ENCODE measurements at regions not wholly inside any gene's neighbourhood (a gene's known extent, or its start where the extent isn't known, plus 50 kb on each side); places are given as distances from the start of the nearest gene placed in this dataset.

DNA sequence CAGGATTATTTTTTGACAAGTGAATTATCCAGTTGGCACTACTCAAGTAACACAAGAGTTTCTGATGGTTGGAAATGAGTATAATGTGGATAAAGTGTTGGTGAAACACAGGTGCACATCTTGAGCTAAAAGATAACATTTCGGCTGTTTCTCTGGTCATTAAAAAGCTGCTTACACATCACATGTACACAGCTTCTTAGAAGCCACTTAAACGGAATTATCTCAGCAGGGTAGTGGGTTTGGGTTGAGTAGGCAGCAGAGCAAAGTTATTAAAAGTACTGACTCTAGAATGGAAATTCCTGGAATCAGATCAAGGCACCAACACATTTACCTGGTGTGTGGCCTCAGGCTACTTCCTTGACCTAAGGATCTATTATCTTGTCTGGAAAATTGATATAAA lies 55.4 kb upstream of the RASSF6 start:
- Histone ChIP-seq H3K36me3 (ENCODE audit: insufficient read depth, low read length) (no peaks in the 10 kb centered on the region), H4K20me1 (ENCODE audit: insufficient read depth, low read length) (no peaks in the 10 kb centered on the region), H3K9ac (ENCODE audit: low read length) (no peak overlapping the region), H3K4me2 (ENCODE audit: low read length) (no peak overlapping the region), H3K79me2 (ENCODE audit: insufficient read depth, low read length) (no peaks in the 10 kb centered on the region), H3K9me3 (ENCODE audit: insufficient read depth, low read depth, low read length) (no peaks in the 10 kb centered on the region), H3K4me1 (ENCODE audit: insufficient read depth, low read length) (peaks cover 19% of the 10 kb centered on the region), H2AFZ (ENCODE audit: low read depth, low read length) (no peak overlapping the region), H3K4me3 (ENCODE audit: insufficient read depth, low read depth, low read length) (no peak overlapping the region), H3K27me3 (ENCODE audit: insufficient read depth, low read length) (no peaks in the 10 kb centered on the region), H3K27ac (ENCODE audit: low read depth, low read length) (no peak overlapping the region)
- FAIRE-seq (no peak), DNase-seq (ENCODE audit: low read depth) (no peak)
- H3K27me3 Mint-ChIP-seq (ENCODE audit: low read depth, unreplicated experiment): no peaks in the 10 kb centered on the region
- no peak overlapping the region for H3K4me3 Mint-ChIP-seq (ENCODE audit: unreplicated experiment)
- TF ChIP-seq, protein P1, sequence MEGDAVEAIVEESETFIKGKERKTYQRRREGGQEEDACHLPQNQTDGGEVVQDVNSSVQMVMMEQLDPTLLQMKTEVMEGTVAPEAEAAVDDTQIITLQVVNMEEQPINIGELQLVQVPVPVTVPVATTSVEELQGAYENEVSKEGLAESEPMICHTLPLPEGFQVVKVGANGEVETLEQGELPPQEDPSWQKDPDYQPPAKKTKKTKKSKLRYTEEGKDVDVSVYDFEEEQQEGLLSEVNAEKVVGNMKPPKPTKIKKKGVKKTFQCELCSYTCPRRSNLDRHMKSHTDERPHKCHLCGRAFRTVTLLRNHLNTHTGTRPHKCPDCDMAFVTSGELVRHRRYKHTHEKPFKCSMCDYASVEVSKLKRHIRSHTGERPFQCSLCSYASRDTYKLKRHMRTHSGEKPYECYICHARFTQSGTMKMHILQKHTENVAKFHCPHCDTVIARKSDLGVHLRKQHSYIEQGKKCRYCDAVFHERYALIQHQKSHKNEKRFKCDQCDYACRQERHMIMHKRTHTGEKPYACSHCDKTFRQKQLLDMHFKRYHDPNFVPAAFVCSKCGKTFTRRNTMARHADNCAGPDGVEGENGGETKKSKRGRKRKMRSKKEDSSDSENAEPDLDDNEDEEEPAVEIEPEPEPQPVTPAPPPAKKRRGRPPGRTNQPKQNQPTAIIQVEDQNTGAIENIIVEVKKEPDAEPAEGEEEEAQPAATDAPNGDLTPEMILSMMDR (IDR thresholded peaks at IDR 0.05; ENCODE audit: insufficient read depth, low read depth, low read length): no peak
- TF ChIP-seq EZH2 (IDR thresholded peaks at IDR 0.05; ENCODE audit: insufficient read depth, low read length): no peak
- peaks cover 8% of the 10 kb centered on the region for H3K4me1 Mint-ChIP-seq (ENCODE audit: low read depth, unreplicated experiment)
- no peaks in the 10 kb centered on the region for H3K9me3 Mint-ChIP-seq (ENCODE audit: unreplicated experiment)
- H3K27ac Mint-ChIP-seq (ENCODE audit: unreplicated experiment): no peak overlapping the region
- H3K36me3 Mint-ChIP-seq (ENCODE audit: low read depth, unreplicated experiment): no peaks in the 10 kb centered on the region

DNA sequence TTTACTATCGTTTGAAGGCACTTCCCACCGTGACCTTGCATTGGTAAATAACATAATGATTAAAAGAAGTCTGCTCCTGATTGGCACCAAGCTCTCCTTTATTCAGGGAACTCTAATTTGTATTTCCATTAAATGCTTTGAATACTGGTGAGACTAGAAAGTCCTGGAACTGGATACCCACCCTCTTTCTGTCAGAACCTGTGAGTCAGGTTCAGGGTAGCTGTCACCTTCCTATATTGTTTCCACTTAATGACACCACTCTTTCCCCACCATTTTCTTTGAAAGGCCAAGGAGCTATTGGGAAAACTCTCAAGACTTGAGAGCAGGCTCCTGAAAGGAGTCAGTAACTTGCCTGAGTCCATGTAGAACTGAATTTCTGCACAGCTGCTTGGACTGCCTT lies 55.9 kb upstream of the RASSF6 start:
- Histone ChIP-seq H3K27me3 (ENCODE audit: insufficient read depth, low read length) (no peaks in the 10 kb centered on the region), H2AFZ (ENCODE audit: low read depth, low read length) (no peak overlapping the region), H3K79me2 (ENCODE audit: insufficient read depth, low read length) (no peaks in the 10 kb centered on the region), H3K9me3 (ENCODE audit: insufficient read depth, low read depth, low read length) (no peaks in the 10 kb centered on the region), H3K36me3 (ENCODE audit: insufficient read depth, low read length) (no peaks in the 10 kb centered on the region), H4K20me1 (ENCODE audit: insufficient read depth, low read length) (no peaks in the 10 kb centered on the region), H3K4me1 (ENCODE audit: insufficient read depth, low read length) (peaks cover 19% of the 10 kb centered on the region), H3K4me3 (ENCODE audit: insufficient read depth, low read depth, low read length) (no peak overlapping the region), H3K27ac (ENCODE audit: low read depth, low read length) (no peak overlapping the region), H3K4me2 (ENCODE audit: low read length) (no peak overlapping the region), H3K9ac (ENCODE audit: low read length) (no peak overlapping the region)
- H3K36me3 Mint-ChIP-seq (ENCODE audit: low read depth, unreplicated experiment): no peaks in the 10 kb centered on the region
- DNase-seq (ENCODE audit: low read depth) (no peak), FAIRE-seq (no peak)
- H3K9me3 Mint-ChIP-seq (ENCODE audit: unreplicated experiment): no peaks in the 10 kb centered on the region
- H3K4me1 Mint-ChIP-seq (ENCODE audit: low read depth, unreplicated experiment): peaks cover 8% of the 10 kb centered on the region
- TF ChIP-seq, protein P1 (IDR thresholded peaks at IDR 0.05; ENCODE audit: insufficient read depth, low read depth, low read length): no peak
- TF ChIP-seq EZH2 (IDR thresholded peaks at IDR 0.05; ENCODE audit: insufficient read depth, low read length): no peak
- no peaks in the 10 kb centered on the region for H3K27me3 Mint-ChIP-seq (ENCODE audit: low read depth, unreplicated experiment)
- no peak overlapping the region for H3K27ac Mint-ChIP-seq (ENCODE audit: unreplicated experiment)
- H3K4me3 Mint-ChIP-seq (ENCODE audit: unreplicated experiment): no peak overlapping the region

- H3K27ac ChIP-seq (ENCODE audit: low read depth, low read length): no peak overlapping the region
- peak; percentile 59 for DNase-seq (ENCODE audit: low read depth)
- H3K4me2 ChIP-seq (ENCODE audit: low read length): peak overlapping the region; percentile 0
- no peak overlapping the region for H3K9ac ChIP-seq (ENCODE audit: low read length)
- no peaks in the 10 kb centered on the region for H4K20me1 ChIP-seq (ENCODE audit: insufficient read depth, low read length)
- no peaks in the 10 kb centered on the region for H3K36me3 ChIP-seq (ENCODE audit: insufficient read depth, low read length)
- no peaks in the 10 kb centered on the region for H3K9me3 ChIP-seq (ENCODE audit: insufficient read depth, low read depth, low read length)
- no peak overlapping the region for H3K4me3 ChIP-seq (ENCODE audit: insufficient read depth, low read depth, low read length)
- Mint-ChIP-seq H3K9me3 (ENCODE audit: unreplicated experiment) (no peaks in the 10 kb centered on the region), H3K27ac (ENCODE audit: unreplicated experiment) (peak overlapping the region; percentile 64), H3K4me3 (ENCODE audit: unreplicated experiment) (no peak overlapping the region), H3K27me3 (ENCODE audit: low read depth, unreplicated experiment) (no peaks in the 10 kb centered on the region), H3K4me1 (ENCODE audit: low read depth, unreplicated experiment) (peaks cover 8% of the 10 kb centered on the region), H3K36me3 (ENCODE audit: low read depth, unreplicated experiment) (no peaks in the 10 kb centered on the region)
- no peaks in the 10 kb centered on the region for H3K79me2 ChIP-seq (ENCODE audit: insufficient read depth, low read length)
- no peak for TF ChIP-seq EZH2 (IDR thresholded peaks at IDR 0.05; ENCODE audit: insufficient read depth, low read length)
- TF ChIP-seq, protein P1 (IDR thresholded peaks at IDR 0.05; ENCODE audit: insufficient read depth, low read depth, low read length): no peak
- H3K4me1 ChIP-seq (ENCODE audit: insufficient read depth, low read length): peaks cover 19% of the 10 kb centered on the region
- no peak for FAIRE-seq
- no peak overlapping the region for H2AFZ ChIP-seq (ENCODE audit: low read depth, low read length)
- no peaks in the 10 kb centered on the region for H3K27me3 ChIP-seq (ENCODE audit: insufficient read depth, low read length)
Observed at GRCh38 chr4:73676861-73677323, 56.7 kb upstream of the RASSF6 start.
